COR-L47 (cell line): ENCODE measurements at regions not wholly inside any gene's neighbourhood (a gene's known extent, or its start where the extent isn't known, plus 50 kb on each side); places are given as distances from the start of the nearest gene placed in this dataset.

Experiments used
- DNase-seq: peaks from one replicate; lab custom pipeline; 2025; lab: John Stamatoyannopoulos, UW

GRCh38 chr13:47621931-47622330 is 379.1 kb downstream of the SUCLA2 start:
- no peak for DNase-seq

DNA sequence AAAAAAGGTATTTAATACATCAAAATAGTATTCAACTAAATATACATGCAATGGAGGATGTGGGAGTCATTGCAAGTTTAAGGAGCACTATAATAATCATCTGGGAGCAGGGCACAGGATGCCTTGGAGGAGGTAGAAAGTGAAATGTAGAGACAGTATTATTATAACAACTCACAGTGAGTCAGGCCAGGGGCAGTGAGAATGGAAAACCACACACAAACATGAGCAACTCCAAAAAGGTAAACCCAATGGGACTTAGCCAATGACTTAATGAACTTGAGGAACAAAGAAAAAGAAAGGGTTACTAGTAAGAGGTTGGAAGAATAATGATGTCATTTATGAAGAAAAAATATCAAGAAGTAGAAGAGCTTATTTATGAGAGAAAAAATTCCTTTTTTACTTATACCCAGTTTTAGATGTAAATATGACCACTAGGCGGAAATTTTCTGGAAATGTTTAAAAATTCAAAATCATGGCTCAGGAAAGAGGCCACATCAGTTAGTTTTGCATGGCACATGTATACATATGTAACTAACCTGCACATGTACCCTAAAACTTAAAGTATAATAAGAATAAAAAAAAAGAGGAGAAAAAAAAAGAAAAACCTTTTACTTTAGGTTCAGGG is 389.3 kb downstream of the SUCLA2 start:
- DNase-seq, result no peak

GRCh38 chr13:47610687-47611086 is 390.4 kb downstream of the SUCLA2 start:
- no peak for DNase-seq

GRCh38 chr13:47603365-47603764 is 397.7 kb downstream of the SUCLA2 start:
- DNase-seq, result no peak

DNA sequence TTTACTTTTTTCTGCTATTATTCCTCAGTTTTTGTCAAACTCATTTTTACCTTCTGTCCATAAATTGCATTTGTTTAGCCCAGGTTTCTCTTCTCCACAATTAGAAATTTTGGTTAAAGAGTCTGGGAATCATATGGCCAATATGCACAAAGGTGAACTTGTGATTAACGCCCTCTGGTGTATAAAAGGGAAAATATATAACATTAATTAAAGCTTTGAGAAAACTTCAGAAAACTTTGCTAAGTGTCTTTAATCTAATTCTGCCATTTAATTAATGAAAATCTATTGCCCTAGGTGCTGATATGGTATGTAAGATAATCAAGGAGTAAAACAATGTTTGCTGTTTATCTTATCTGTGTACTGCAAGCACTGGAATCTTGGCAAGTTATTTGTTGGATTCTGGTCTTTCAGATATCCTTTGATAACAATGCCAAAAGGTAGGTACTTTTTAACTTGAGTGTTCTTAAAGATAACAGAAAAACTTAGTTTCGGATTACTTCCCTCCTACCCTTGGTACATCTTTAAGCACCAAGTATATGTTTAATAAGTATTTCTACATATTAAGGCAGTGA is 402.6 kb downstream of the SUCLA2 start:
- DNase-seq, result no peak

DNA sequence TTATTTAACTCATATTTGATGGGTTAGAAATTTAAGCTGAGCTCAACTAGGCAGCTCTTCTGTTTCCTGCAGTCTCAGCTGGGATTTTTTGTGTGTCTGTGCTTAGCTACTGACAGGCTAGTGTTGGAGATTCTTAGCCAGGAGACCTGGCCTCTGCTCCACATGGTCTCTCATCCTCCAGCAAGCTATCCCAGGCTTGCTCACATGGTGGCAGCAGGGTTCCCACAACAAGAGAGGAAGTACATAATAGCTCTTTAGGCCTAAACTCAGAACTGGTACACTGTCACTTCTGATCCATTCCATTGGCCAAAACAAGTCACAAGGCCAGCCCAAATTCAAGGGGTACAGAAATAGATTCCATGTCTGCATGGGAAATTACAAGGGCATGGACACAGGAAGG is 406.2 kb downstream of the SUCLA2 start:
- no peak for DNase-seq

DNA sequence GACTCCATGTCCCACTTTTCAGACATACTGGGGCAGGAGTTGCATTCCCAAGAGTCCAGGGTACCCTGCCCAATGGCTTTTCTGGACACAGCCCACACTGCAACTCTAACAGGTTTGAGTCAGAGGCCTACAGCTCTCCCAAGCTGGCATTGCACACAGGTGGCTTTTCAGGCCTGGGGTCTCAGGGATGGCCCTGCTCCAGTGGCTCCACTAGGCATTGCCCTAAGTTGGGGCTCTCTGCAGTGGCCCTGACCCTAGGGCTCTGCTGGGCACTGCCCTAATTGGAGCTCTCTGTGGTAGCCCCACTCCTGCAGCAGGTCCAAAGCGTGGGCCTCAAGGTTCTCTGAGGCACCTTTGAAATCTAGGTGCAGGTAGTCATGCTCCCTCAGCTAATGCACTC is 408.8 kb downstream of the SUCLA2 start:
- no peak for DNase-seq

GRCh38 chr13:47588676-47589075 is 412.4 kb downstream of the SUCLA2 start:
- DNase-seq, result no peak

DNA sequence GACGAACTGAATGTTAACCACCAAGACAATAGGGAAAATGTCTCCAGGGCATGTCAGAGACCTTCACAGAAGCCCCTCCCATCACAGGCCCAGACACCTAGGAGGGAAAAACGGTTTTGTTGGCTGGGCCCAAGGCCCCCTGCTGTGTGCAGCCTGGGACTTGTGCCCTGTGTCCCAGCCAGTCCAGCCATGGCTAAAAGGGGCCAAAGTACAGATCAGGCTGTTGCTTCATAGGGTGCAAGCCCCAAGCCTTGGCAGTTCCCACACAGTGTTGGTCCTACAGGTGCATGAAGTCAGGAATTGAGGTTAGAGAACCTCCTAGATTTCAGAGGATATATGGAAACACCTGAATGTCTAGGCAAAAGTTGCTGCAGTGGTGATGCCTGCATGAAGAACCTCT is 428.7 kb downstream of the SUCLA2 start:
- no peak for DNase-seq

DNA sequence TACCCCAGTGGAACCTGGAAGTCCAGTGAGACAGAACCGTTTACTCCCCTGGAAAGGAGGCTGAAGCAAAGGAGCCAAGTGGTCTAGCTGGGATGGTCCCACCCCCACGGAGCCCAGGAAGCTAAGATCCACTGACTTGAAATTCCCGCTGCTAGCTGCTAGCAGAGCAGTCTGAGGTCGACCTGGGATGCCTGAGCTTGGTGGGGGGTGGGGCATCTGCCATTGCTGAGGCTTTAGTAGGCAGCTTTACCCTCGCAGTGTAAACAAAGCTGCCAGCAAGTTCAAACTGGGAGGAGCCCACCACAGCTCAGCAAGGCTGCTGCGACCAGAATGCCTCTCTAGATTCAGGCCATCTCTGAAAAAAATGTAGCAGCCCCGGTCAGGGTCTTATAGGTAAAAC is 437.0 kb downstream of the SUCLA2 start:
- DNase-seq, result no peak

- no peak for DNase-seq
Observed at GRCh38 chr13:47556703-47557102, 444.4 kb downstream of the SUCLA2 start.

DNA sequence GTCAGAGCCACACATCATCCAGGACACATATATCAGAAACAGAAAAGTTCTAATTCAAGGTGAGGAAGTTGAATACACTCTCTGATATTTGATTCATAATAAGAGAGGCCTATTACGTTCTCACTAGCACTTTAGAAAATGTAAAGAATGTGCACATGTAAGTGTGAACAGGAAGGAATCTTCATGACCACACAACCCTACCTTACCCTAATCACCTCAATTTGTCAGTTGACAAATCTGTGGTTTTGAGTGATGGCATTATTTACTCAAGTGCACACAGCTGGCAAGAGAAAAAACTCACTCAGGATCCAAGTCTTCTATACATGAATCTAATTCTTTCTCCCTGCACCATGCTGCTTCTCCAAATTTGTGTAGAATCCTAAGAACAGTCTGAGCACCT is 445.8 kb downstream of the SUCLA2 start:
- no peak for DNase-seq

DNA sequence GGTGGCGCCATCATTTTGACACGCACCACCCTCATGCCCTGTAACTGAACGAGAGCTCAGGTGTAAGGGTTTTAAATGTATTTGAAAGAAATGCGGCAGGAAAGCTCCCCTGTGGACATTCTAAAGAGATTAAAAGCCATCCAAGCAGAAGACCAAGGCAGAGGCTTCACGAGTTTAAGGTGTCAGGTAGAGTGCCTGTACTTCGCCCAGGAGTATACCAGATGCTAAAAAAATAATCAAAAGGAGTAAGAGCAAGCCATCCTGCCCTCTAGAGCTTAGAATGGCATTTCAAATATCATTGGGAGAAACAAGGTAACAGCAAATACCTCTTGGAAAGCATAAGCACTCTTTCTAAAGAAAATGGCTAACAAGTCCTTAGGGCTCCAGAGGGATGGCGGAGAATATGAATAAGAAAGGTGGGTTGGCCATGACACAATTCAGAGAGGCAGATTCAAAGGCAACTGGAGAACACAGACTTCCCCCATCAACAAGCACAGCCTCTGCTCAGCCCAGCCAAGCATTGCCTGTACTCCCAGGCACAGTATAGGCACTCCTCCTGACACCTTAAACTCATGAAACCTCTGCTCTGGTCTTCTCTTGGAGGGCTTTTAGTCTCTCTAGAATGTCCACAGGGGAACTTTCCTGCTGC is 447.6 kb downstream of the SUCLA2 start:
- DNase-seq, result no peak

- DNase-seq, result no peak
Observed at GRCh38 chr13:47549219-47549752, 451.8 kb downstream of the SUCLA2 start.

DNA sequence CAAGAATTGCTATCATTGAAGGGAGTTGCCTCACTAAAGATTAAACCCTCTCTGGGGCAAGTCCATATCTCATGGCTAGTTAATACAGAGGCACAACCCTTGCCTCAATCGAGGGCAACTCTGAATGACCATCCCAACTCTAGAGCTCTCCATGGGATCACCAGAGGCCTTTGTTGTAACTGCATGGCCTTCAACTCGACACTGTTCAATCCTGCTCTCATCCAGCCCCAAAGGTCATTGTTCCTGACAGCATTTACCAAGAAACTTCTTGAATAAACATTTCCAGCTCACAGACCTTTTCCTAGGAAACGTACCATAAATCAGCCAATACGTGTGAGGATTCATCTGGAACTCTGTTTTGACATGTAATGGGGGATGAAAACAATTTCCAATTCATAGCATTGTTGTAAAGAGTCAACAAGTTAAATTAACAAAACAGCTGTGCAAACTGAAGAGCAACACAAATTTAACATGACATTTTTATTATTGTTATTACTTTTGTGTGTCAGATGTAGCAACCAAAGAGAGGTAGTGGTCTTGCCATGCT is 452.7 kb downstream of the SUCLA2 start:
- DNase-seq, result no peak

DNA sequence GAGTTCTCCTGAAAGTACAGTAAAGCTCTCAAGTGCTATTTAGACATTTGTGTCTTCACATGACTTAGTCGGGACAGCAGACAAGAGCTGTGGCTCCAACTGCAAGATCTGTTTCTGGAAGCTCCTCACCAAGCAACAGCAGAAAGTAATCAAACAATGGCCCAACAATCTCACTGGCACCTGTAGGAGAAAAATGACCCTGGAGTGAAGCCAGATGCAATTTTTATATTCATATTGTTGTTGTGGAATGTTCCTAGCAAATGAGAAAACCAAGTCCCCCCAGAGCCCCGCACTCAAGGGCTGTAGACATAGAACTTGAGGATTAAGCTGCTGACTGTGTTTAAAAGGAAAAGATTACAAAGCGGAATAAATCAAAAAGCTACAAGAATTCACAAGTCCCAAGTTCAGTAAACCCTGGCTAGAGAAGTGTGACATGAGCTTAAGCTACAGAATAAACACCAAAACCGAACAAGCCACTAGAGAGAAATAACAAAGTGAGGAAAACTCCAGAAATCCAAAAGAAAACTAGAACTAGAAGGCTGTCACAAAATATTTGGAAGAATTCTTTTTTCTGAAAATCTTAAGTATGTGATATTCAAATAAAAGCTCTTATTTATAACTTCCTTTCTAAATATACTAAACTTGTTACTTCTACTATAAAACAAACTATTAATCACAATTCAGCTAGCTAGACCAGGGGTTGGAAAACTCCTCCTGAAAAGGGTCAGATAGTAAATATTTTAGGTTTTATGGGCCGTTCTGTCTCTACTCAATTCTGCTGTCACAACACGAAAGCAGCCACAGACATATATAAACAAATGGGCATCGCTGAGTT is 454.5 kb downstream of the SUCLA2 start:
- DNase-seq, result no peak

- DNase-seq, result no peak
Observed at GRCh38 chr13:47545201-47546024, 455.7 kb downstream of the SUCLA2 start.

DNA sequence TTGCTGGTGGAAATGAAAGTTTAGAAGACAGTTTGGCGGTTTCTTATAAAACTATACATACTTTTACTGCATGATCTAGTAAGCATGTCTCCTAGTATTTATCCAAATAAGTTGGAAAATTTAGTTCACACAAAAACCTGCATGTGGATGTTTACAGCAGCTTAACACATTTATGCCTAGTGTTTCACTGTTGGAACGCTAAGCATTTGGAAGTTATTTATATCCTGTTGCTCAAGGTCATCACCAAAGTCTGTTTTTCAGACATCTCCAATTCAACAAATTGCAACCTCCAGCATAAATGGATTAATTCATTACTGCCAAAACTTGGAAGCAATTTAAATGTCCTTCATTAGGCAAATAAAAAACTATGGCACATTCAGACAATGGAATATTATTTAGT is 461.8 kb downstream of the SUCLA2 start:
- no peak for DNase-seq

- no peak for DNase-seq
Observed at GRCh38 chr13:47523771-47524170, 477.3 kb downstream of the SUCLA2 start.

DNA sequence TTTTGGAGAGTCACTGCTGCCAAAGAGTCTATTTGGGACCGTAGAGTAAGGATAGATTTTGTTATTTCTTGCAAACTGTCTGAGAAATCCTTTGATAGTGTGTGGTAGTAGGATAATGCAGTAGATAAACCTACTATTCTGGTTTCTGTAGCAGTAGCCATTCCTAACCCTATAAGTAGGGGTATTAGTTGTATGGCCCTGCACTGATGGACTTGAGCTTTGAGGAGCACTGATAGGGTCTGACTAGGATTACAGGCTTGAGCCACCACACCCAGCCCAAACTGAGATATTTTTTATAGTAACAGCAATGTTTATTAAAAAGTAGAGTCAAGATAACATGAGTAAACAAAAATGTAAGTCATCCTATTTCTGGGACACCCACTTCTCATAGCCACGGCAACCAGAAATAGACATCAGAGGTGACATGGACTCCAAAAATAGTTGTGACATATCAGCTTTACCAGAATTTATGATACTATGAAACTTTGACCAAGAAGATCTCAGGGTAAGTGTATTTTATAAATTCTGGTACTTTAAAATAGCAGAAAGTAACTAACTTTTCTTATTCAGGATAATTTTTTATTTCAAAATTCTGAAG is 479.1 kb downstream of the SUCLA2 start:
- no peak for DNase-seq

DNA sequence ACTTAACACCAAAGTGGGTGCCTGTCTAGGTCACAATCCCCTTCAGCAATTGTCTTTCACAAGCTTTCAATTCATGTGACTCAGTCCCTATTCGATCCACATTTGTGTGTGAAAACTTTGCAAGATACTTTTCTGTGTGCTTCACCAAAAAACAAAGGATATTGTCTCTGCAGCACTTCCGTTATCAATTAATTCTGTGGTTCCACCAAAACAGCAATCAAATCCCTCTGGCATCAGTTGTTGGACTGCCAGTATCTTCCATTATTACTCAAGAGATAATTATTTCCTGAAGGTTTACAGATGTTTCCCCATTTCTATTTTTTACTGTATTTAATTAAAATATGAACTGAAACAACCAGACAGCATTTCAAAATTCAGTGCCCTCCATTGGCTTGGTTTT is 481.4 kb downstream of the SUCLA2 start:
- DNase-seq, result no peak
